ENCODE measurements at regions not wholly inside any gene's neighbourhood (a gene's known extent, or its start where the extent isn't known, plus 50 kb on each side); places are given as distances from the start of the nearest gene placed in this dataset.

GRCh38 chr2:105576050-105576439 lies 168.7 kb upstream of the NCK2 start:
- no peaks in the 10 kb centered on the region for H3K4me1 ChIP-seq (ENCODE audit: insufficient read depth, low read length)
- H3K36me3 ChIP-seq (ENCODE audit: insufficient read depth, low read length) = no peaks in the 10 kb centered on the region
- no peak overlapping the region for H2AFZ ChIP-seq (ENCODE audit: low read depth, low read length)
- no peaks in the 10 kb centered on the region for H3K27me3 ChIP-seq (ENCODE audit: insufficient read depth, low read length, poor library complexity)
- H3K4me2 ChIP-seq (ENCODE audit: insufficient read depth, low read length) = no peak overlapping the region
- no peak overlapping the region for H3K4me3 ChIP-seq (ENCODE audit: low read depth in 1 of 2, low read length in 2 of 2)
- no peak overlapping the region for H3K27ac ChIP-seq (ENCODE audit: low read length)
- H3K9me3 ChIP-seq (ENCODE audit: insufficient read depth, low read length, severe bottlenecking) = no peaks in the 10 kb centered on the region
- DNase-seq (no peak), ATAC-seq (ENCODE audit: insufficient read depth, low read depth) (no peak)
- no peak for TF ChIP-seq CTCF (IDR thresholded peaks at IDR 0.05; ENCODE audit: borderline replicate concordance, extremely low read depth, low read length, poor library complexity, severe bottlenecking)
- no peak for TF ChIP-seq EZH2 (IDR thresholded peaks at IDR 0.05; ENCODE audit: borderline replicate concordance, low read depth, low read length, severe bottlenecking)
- no peaks in the 10 kb centered on the region for H4K20me1 ChIP-seq (ENCODE audit: insufficient read depth, low read length)
- H3K9ac ChIP-seq (ENCODE audit: low read depth, low read length) = no peak overlapping the region
- no peaks in the 10 kb centered on the region for H3K79me2 ChIP-seq (ENCODE audit: insufficient read depth, low read length)

- TF ChIP-seq CTCF (IDR thresholded peaks at IDR 0.05; ENCODE audit: borderline replicate concordance, extremely low read depth, low read length, poor library complexity, severe bottlenecking) = no peak
- TF ChIP-seq EZH2 (IDR thresholded peaks at IDR 0.05; ENCODE audit: borderline replicate concordance, low read depth, low read length, severe bottlenecking) = no peak
- H3K36me3 ChIP-seq (ENCODE audit: insufficient read depth, low read length) = no peaks in the 10 kb centered on the region
- H2AFZ ChIP-seq (ENCODE audit: low read depth, low read length) = no peak overlapping the region
- no peak overlapping the region for H3K9ac ChIP-seq (ENCODE audit: low read depth, low read length)
- no peak overlapping the region for H3K27ac ChIP-seq (ENCODE audit: low read length)
- DNase-seq (no peak), ATAC-seq (ENCODE audit: insufficient read depth, low read depth) (no peak)
- no peaks in the 10 kb centered on the region for H3K4me1 ChIP-seq (ENCODE audit: insufficient read depth, low read length)
- H4K20me1 ChIP-seq (ENCODE audit: insufficient read depth, low read length) = no peaks in the 10 kb centered on the region
- H3K27me3 ChIP-seq (ENCODE audit: insufficient read depth, low read length, poor library complexity) = no peaks in the 10 kb centered on the region
- no peaks in the 10 kb centered on the region for H3K9me3 ChIP-seq (ENCODE audit: insufficient read depth, low read length, severe bottlenecking)
- H3K79me2 ChIP-seq (ENCODE audit: insufficient read depth, low read length) = no peaks in the 10 kb centered on the region
- no peak overlapping the region for H3K4me3 ChIP-seq (ENCODE audit: low read depth in 1 of 2, low read length in 2 of 2)
- no peak overlapping the region for H3K4me2 ChIP-seq (ENCODE audit: insufficient read depth, low read length)
Measured at GRCh38 chr2:105575499-105576025, 169.2 kb upstream of the NCK2 start.

DNA sequence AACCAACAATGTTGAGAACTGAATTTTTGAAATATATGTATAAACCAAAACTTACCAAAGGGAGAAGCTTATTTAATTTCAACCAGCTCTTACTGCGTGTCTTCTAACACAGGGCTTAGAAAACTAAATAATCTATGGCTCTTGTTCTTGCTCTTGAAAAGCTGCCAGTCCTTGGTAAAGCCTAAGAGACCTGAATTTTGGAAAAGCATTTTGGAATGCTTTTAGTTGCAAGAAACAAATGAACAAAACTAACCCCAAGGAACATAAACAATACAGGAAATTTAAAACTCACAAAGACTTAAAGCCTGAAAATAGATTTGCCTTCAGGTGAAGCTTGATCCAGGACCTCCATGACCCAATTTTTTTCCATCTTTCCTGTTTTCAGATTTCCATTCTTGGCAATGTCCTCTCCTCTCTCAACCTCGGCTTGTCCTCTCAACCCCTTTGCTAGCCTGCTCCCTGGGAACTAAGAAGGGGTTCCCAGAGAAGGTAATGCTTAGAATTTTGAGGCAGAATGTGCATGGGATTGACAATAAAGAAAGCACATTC lies 169.8 kb upstream of the NCK2 start:
- H2AFZ ChIP-seq (ENCODE audit: low read depth, low read length) = no peak overlapping the region
- DNase-seq (no peak), ATAC-seq (ENCODE audit: insufficient read depth, low read depth) (no peak)
- no peak overlapping the region for H3K4me3 ChIP-seq (ENCODE audit: low read depth in 1 of 2, low read length in 2 of 2)
- no peak overlapping the region for H3K27ac ChIP-seq (ENCODE audit: low read length)
- no peaks in the 10 kb centered on the region for H3K36me3 ChIP-seq (ENCODE audit: insufficient read depth, low read length)
- no peaks in the 10 kb centered on the region for H3K4me1 ChIP-seq (ENCODE audit: insufficient read depth, low read length)
- no peak for TF ChIP-seq CTCF (IDR thresholded peaks at IDR 0.05; ENCODE audit: borderline replicate concordance, extremely low read depth, low read length, poor library complexity, severe bottlenecking)
- no peak for TF ChIP-seq EZH2 (IDR thresholded peaks at IDR 0.05; ENCODE audit: borderline replicate concordance, low read depth, low read length, severe bottlenecking)
- H3K9me3 ChIP-seq (ENCODE audit: insufficient read depth, low read length, severe bottlenecking) = no peaks in the 10 kb centered on the region
- H3K79me2 ChIP-seq (ENCODE audit: insufficient read depth, low read length) = no peaks in the 10 kb centered on the region
- no peak overlapping the region for H3K9ac ChIP-seq (ENCODE audit: low read depth, low read length)
- no peaks in the 10 kb centered on the region for H3K27me3 ChIP-seq (ENCODE audit: insufficient read depth, low read length, poor library complexity)
- H4K20me1 ChIP-seq (ENCODE audit: insufficient read depth, low read length) = no peaks in the 10 kb centered on the region
- no peak overlapping the region for H3K4me2 ChIP-seq (ENCODE audit: insufficient read depth, low read length)
